HG03520 (cell line): ENCODE measurements at regions not wholly inside any gene's neighbourhood (a gene's known extent, or its start where the extent isn't known, plus 50 kb on each side); places are given as distances from the start of the nearest gene placed in this dataset.
"Not testable (repeated sequence)": the region's sequence is repeated elsewhere in the genome, so short reads cannot be mapped to it uniquely, and the experiment has no call there.

Source experiments
- ATAC-seq: cut with Tn5 transposase; IDR thresholded peaks from one replicate; pipeline ENCODE4 v1.9.1; 2021; ENCODE audit warnings: mild to moderate bottlenecking, moderate library complexity; ENCODE audit not compliant: unreplicated experiment

DNA sequence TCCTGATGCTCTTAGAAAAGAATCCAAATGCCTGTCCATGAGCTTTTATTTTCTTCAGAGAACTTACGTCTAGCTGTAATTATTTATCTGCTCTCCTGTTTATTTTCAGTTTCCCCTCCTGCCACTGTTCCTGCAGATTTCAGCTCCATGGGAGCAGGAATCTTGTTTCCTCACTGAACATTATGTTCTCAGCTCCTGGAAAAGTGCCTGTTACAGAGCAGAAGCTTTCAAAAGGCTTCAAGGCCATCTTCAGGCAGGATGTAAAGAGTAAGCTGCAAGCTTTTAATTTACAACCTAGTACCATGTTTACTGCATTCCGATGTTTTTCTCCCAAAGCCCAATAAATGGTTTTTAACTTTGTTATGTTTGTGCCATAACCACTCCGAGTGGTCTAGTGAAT lies 98.4 kb upstream of the BTG1 start:
- ATAC-seq: no peak

DNA sequence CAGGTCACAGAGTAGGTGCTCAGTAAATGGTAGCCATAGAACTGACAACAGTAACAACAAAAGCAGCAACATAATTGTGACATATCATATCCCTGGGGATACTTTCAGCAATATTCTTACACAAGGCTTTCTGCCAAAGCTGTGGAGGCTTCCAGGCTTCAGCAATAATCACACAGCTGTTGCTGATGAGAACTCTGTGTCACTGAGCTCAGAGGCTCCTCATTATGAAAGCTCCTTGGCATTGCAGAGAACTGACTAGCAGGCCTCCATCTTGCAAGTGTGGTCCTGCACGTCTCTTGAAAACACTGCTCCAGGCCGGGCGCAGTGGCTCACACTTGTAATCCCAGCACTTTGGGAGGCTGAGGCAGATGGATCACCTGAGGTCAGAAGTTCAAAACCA lies 97.3 kb upstream of the BTG1 start:
- ATAC-seq: no peak

DNA sequence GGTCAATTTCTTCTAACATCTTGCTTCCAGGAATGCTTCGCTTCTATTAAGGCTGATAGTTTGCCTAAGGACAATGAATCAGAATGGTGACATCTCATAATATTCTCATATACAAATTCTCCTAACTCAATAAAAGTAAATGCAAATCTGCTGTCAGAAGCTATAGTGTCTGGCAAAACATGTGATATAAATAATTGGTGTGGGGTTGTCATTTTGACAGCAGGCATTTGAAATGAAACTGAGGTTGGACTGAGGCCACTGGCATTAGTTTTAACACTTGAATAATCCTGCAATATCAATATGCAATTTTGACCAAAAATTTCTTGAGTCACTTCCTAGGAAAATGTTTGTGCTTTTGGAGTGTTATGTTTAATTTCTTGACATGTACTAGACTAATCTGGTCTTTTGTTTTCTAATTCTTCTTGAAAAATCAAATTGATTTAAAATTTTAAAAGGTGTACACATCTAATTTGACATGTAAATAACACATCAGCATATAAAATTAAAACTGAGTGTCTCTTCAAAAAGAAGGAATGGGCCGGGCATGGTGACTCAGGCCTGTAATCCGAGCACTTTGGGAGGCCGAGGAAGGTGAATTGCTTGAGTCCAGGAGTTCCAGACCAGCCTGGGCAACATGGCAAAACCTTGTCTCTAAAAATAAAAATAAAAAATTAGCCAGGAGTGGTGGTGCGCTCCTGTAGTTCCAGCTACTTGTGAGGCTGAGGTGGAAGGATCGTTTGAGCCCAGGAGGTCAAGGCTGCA lies 92.3 kb upstream of the BTG1 start:
- ATAC-seq: no peak

DNA sequence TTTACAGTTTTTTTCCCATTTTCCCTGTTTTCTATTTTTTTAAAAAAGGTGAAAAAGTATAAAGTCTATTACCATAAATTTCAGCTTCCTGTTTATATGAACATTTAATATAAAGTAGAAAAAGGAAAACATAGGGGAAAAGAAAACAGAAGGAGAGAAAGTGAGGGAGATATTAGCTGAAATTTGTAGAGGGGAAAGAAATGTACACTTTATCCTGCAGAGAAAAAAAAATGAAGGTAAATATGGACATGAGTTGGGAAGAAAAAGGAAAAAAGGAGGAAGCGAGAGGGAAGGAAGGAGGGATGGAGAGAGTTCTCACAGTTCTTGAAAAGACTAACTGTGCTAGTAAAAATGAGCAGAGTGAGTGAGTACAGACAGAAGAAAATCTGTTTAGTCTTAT lies 91.6 kb upstream of the BTG1 start:
- ATAC-seq: no peak

DNA sequence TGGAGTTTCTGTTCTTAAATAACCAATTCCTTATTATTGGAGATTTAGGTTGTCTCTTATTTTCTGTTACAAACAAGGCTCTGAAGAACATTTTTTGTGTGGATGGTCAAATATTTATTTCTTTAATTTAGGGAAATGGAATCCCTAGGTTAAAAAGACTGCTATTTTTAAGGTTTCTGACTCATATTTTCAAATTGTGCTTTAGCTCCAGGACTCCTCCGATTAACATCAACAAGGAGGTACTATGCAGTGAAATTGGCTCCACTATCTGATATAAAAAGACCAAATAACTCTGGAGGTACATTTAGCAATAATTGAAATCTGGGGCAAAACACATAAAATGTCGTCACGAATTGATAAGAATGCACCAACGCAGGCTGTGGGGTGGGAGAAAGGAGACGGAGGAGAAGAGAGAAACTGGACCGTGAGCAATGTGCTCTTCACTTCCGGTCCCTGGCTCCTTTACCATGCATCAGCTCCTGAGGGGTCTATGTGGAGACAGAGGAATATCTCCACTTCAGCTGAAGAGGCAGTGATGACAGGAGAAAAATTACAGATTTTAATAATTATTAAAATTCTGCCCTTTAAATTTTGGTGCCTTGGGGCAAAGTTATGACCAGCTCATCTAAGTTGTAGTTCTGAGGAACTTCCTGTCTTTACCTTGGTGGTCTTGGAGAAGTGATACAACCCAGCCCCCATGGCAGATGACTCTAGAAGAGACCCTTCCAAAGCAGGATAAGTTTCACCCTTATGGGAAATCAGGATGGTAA lies 90.2 kb upstream of the BTG1 start:
- no peak for ATAC-seq

DNA sequence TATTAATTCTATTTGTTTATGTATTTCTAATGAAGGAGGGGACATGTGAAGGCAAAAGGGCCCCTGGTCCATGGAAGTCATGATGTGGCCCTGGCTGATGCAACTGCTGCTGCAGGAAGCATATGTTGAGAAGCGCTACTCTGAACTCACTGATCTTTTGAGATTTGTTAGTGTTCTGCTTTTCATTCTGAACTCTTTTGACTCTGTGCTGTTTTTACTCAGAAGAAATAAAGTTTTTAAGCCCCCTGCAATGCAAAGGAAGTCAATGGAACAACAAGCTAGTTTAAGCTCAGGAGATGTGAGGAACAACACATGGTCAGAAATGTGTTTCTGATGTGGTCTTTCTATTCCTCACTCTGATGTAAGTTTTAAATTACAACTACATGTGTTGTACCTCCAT lies 88.9 kb upstream of the BTG1 start:
- no peak for ATAC-seq

DNA sequence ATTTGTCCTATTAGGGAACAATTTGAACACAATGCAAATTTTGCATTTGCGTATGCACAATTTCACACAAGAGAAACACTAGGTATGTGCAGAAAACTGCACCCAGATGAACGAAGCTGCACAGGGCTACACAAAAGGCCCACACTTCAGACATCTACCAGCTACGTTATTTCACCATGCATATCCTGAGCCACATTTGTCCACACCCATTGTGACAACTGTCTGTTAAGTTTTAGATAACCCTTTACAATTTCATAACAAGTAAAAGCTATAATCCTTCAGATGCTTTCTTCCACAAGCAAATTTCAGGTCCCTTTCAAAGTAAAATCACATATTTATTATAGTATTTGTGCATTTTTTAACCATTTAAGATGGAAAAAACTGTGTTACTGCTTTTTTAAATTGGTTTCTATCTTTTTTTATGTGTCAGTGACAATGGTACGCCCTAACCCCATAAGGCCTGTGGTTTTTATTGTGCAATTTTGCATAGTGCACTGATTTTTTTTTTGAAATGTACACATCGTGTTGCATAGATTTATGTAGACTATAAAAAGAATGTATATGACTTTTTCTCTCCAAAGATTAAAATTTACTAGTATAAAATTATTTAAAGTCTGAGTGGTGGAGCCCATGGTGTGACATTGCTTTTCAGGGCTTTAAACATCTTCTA lies 87.8 kb upstream of the BTG1 start:
- ATAC-seq: no peak

DNA sequence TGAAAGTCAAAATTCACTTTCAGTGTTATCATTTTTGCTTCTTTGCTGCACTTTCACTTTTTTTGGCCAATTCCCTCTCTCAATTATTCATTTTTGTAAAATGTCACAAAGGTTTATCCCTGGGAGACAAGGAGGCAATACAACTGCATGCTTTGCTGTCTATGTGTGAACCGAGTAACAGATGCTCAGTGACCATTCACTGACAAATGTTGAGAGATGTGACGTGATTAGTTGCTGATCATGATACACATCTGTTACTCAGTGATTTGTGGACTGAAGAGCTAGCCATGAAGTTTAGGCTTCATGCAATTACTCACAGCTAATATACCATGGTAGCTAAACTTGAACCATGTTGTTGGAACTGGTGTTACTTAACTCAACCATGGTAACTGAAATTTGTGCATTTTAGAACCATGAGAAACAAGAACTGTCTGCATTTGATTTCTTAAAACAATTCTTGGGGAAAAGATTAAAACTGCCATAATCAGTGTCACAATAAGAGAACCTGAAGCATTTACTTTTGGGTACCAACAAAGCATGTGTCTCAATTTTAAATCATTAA lies 86.8 kb upstream of the BTG1 start:
- ATAC-seq: not testable (repeated sequence)

DNA sequence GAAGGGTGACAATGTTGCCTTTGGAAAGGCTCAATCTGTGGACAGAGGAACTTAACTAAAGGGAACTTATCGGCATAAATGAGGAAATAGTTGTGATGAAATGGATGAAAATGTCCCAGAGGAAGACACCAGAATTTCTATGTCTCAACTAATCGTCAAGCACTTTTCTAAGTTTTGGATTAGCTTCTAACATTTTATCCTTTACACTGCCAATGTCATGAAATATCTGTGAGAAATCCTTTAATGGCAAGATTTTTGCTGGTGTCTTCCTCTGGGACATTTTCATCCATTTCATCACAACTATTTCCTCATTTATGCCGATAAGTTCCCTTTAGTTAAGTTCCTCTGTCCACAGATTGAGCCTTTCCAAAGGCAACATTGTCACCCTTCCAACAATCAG lies 86.3 kb upstream of the BTG1 start:
- not testable (repeated sequence) for ATAC-seq

DNA sequence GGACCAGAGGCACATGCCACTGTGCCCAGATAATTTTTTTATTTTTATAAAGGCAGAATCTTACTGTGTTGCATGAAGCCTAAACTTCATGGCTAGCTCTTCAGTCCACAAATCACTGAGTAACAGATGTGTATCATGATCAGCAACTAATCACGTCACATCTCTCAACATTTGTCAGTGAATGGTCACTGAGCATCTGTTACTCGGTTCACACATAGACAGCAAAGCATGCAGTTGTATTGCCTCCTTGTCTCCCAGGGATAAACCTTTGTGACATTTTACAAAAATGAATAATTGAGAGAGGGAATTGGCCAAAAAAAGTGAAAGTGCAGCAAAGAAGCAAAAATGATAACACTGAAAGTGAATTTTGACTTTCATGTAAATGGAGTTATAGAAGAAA lies 85.9 kb upstream of the BTG1 start:
- not testable (repeated sequence) for ATAC-seq

DNA sequence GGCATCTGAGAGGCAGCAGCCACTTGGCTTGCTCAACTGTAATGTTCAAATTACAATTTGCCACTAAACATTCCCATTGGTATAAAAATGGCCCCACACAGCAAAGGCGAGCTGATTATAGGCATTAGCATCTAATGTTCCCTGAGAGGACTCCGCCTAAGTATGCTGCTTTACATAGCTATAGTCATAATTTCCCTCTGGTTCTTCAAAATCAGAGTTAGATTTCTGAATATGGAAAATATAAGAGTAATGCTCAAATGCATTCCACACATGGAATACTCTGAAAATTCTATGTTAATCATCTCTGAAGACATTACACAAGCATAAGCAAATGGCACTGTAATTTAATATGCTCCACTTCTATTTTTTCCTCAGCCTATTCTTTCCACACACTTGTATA lies 83.7 kb upstream of the BTG1 start:
- no peak for ATAC-seq

DNA sequence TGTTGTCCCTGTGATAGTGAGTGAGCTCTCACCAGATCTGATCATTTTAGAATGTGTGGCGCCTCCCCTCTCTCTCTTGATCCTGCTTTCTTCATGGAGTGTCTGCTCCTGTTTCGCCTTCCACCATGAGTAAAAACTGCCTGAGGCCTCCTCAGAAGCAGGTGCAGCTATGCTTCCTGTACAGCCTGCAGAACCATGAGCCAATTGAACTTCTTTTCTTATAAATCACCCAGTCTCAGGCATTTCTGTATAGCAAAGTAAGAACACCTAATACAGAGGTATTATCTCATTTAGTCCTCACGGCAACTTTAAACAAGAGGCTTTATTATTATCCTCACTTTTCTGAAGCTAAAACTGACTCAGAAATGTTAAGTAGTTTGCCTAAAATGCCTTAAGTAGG lies 81.3 kb upstream of the BTG1 start:
- ATAC-seq: no peak

DNA sequence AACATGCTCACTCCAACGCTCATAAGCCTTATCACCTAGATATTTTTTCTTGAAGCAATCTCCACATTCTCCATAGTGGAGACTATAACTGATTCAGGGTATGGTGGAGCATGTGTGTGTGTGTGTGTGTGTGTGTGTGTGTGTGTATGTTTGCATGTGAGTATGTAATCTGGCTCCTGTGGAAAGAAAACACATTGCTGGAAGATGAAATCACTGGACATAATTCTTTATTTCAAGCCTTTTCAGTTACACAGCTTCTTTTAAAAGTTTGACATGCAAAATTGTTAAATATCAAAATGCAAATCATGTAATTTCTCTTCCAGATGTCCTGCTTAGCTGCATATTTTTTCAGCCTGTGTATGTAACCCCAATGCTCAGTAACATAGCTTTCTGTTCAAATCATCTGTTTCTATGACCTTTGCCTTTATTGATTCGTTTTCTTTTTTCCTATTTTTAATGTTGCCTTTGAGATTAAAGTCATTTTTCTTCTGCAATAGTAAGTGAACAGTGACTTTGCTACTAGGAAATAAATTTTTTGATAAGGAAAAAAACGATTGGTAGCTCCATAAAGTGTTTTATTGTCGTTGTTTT lies 80.5 kb upstream of the BTG1 start:
- no peak for ATAC-seq

DNA sequence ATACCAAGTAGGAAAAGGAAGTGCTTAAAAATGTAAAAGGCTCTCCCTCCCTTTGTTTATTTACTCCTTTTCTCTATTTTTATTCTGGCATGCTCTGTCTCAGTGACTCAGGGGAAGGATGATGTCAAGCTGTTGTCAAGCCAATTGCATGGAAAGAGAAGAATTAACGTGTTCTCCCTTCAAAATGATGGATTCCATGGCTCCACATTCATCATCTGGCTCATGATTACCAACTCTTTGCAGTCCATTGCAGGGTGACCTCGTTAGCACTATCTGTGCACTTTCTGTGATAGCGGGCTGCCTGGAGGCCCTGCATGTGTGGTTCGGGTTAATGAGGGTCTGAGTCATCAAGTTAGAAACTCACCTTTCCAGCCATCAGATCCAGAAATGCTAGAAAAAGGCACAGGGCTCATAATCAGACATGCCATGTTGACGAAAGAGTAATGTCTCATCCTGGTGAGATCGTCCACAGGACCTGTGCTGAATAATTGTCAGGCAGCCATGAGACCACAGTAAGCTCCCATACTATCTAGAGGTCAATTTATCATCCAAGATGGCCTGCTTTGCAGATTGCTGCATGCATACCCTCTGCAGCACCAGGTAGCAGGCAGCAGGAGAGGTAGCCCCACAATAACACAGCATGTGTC lies 79.2 kb upstream of the BTG1 start:
- ATAC-seq: no peak

DNA sequence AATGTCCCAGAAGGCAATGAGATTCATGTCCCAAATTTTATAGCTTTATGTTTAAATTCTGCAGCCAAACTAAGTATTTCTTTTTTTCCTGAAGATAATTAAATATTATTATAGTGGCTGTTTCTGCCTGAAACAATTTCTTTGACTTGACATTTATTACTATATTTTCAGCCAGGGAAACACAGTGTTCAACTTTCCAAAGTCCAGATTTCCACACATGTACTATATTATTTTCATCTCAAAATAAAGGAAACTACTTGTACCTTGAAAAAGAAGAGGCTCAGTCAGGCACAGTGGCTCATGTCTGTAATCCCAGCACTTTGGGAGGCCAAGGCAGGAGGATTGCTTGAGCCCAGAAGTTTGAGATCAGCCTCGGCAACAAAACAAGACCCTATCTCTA lies 77.8 kb upstream of the BTG1 start:
- no peak for ATAC-seq

DNA sequence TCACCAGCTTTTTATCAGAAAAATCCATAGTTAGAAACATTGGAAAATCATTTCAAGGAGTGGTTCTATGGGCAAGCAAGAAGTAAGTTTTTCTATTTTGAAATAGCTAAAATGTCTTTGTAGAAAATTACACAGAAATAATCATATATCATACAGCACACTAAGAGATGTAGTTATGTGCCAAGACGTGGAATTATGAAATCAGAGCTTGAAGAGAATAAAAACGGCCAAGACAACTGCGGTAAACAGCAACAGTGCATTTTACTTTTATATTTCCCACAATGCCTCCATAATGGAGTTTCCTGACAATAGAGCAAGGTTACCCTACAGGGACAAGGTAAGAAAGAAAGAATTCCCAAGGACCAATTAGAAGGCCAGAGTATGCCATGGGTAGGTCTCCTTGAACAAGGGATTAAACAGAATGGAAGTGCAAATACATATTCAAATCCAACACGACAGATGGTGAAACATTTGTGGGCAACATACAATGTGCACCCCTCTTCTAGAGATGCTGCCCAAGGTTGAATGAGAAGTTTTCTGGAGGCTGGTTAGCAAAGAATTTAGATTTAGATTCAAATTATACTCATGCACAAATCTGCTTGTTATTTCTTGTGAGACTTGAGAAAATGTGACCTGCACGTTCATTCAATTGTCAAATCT lies 76.1 kb upstream of the BTG1 start:
- no peak for ATAC-seq

DNA sequence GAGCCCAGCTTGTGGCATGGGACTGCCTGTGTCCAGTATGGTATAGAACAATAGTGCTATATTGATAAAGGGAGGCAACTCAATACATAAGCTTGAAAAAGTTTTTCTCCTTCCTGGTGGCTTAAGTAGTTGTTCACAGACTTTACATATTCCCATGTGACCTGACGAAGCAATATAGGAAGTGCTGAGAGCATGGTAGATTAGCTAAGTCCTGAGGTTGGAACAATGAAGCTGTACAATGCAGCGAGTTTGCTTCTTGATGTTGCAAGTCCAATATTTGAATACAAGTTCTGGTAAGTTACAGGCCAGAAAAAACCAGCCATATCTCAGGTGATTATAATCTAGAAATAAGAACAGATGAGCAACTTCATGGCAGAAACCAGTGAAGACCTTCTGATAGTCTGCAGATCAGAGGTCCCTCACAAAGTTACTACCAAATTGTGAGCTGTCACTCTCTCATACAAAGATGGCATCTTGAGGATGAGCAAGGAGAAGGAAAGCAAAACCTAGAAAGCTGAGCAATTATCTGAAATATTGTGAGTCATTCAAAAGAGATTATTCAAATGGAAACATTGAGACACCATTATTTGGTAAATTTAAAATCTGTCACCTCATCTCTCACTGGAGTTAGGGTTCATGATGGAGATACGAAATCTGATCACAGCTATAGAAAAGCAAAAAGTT lies 72.9 kb upstream of the BTG1 start:
- ATAC-seq: no peak

DNA sequence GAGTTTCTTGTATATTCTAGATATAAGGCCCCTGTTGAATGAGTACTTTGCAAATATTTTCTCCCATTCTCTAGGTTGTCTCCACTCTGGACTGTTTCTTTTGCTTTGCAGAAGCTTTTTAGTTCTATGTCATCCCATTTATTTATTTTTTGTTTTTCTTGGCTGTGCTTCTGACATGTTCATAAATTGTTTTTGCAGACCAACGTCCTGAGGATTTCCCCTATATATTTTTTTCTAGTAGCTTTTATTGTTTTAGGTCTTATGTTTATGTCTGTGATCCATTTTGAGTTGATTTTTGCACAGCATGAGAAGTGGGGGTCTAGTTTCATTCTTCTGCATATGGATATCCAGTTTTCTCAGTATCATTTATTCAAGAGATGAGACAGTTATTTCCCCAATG lies 70.4 kb upstream of the BTG1 start:
- ATAC-seq: no peak

DNA sequence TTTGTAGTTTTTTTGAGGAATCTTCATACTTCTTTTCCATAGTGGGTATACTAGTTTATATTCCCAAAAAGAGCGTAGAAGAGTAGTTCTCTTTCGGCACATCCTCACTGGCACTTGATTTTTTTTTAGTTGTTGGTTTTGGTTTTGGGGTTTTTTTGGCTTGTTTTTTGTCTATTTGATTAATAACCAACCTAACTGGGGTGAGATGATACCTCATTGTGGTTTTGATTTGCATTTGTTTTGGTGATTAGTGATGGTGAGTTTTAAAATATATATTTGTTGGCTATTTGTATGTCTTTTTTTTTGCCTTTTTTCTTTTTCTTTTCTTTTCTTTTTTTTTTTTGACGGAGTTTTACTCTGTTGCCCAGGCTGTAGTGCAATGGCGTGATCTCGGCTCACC lies 69.7 kb upstream of the BTG1 start:
- ATAC-seq: no peak

DNA sequence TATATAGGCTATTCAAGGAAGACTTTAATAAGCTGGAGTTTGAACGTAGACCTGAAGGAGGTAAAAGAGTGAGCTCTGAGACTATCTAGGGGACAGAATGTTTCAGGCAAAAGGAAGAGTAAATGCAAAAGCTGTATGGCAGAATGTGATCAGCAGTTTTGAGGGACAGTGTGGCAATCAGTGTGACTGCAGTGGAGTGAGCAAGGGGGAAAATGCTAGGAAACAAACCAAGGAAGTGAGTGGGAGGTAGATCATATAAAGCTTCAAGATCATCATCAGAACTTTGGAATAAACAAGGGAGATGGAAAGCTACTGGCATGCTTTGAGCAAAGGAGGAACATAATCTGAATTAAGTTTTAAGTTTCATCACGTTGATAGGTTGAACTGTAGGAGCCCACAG lies 67.5 kb upstream of the BTG1 start:
- no peak for ATAC-seq
